Iris pigment epithelial cell (primary cell): ENCODE measurements at regions not wholly inside any gene's neighbourhood (a gene's known extent, or its start where the extent isn't known, plus 50 kb on each side); places are given as distances from the start of the nearest gene placed in this dataset.
"Not testable (repeated sequence)": the region's sequence is repeated elsewhere in the genome, so short reads cannot be mapped to it uniquely, and the experiment has no call there.

Experiments used
- DNase-seq: peaks from one replicate; pipeline ENCODE4 v3.0.0-alpha.2; 2011; ENCODE audit warnings: low read depth

GRCh38 chr14:49946320-49947141 is 53.6 kb downstream of the ARF6 start:
- peak; percentile 95 for DNase-seq

GRCh38 chr14:49947506-49947905 is 54.6 kb downstream of the ARF6 start:
- no peak for DNase-seq

GRCh38 chr14:49950275-49951228 is 57.7 kb downstream of the ARF6 start:
- DNase-seq: no peak

GRCh38 chr14:49951229-49951607 is 58.3 kb downstream of the ARF6 start:
- no peak for DNase-seq

- DNase-seq: no peak
Observed at GRCh38 chr14:49951691-49952345, 58.9 kb downstream of the ARF6 start.

- no peak for DNase-seq
Observed at GRCh38 chr14:49953196-49953595, 60.3 kb downstream of the ARF6 start.

GRCh38 chr14:49954171-49954631 is 61.3 kb downstream of the ARF6 start:
- no peak for DNase-seq

GRCh38 chr14:49955024-49955423 is 62.1 kb downstream of the ARF6 start:
- DNase-seq: no peak

GRCh38 chr14:49957089-49957852 is 64.4 kb downstream of the ARF6 start:
- no peak for DNase-seq

- DNase-seq: no peak
Observed at GRCh38 chr14:49959822-49960408, 67.0 kb downstream of the ARF6 start.

- no peak for DNase-seq
Observed at GRCh38 chr14:49960453-49960852, 67.6 kb downstream of the ARF6 start.

- DNase-seq: no peak
Observed at GRCh38 chr14:49961270-49962222, 68.7 kb downstream of the ARF6 start.

- DNase-seq: no peak
Observed at GRCh38 chr14:49962621-49963020, 69.7 kb downstream of the ARF6 start.

- DNase-seq: not testable (repeated sequence)
Observed at GRCh38 chr14:49965068-49965651, 72.3 kb downstream of the ARF6 start.

- DNase-seq: no peak
Observed at GRCh38 chr14:49966304-49966809, 73.5 kb downstream of the ARF6 start.

GRCh38 chr14:49966971-49967630 is 74.2 kb downstream of the ARF6 start:
- no peak for DNase-seq

- no peak for DNase-seq
Observed at GRCh38 chr14:49969961-49970360, 77.1 kb downstream of the ARF6 start.

- peak; percentile 83 for DNase-seq
Observed at GRCh38 chr14:49970474-49971147, 77.7 kb downstream of the ARF6 start.
